Endothelial cell of umbilical vein (primary cell): ENCODE measurements at regions not wholly inside any gene's neighbourhood (a gene's known extent, or its start where the extent isn't known, plus 50 kb on each side); places are given as distances from the start of the nearest gene placed in this dataset.

Experiments used
- CTCF ChIP-seq, 2 donors: IDR thresholded peaks; 1 replicate in 1 of 2; 2 replicates in 1 of 2; pipeline ENCODE4 v1.5.1; 2011; ENCODE audit warnings: low read length in 2 of 2, mild to moderate bottlenecking in 2 of 2, moderate library complexity in 2 of 2, control low read depth in 1 of 2, inconsistent platforms in 1 of 2, low read depth in 1 of 2; ENCODE audit not compliant: insufficient read depth in 1 of 2; ENCODE audit errors: extremely low read depth in 1 of 2
- EZH2 ChIP-seq: IDR thresholded peaks from 2 replicates; pipeline ENCODE4 v1.6.1; 2012; ENCODE audit warnings: borderline replicate concordance, low read depth, mild to moderate bottlenecking, moderate library complexity, low read length, inconsistent platforms; ENCODE audit not compliant: severe bottlenecking
- FOS ChIP-seq: IDR thresholded peaks from 2 replicates; pipeline ENCODE4 v1.6.1; 2011; ENCODE audit warnings: mild to moderate bottlenecking, low read length, moderate library complexity, borderline replicate concordance; ENCODE audit not compliant: insufficient read depth
- GATA2 ChIP-seq: IDR thresholded peaks from 2 replicates; pipeline ENCODE4 v1.7.0; 2011; ENCODE audit warnings: low read depth, mild to moderate bottlenecking, moderate library complexity, mixed read lengths, low read length; ENCODE audit not compliant: insufficient read length, insufficient read depth
- JUN ChIP-seq: IDR thresholded peaks from 2 replicates; pipeline ENCODE4 v1.6.1; 2011; ENCODE audit warnings: borderline replicate concordance, low read depth; ENCODE audit not compliant: insufficient read length, insufficient read depth
- MAX ChIP-seq: IDR thresholded peaks from 2 replicates; pipeline ENCODE4 v1.6.1; 2011; ENCODE audit not compliant: insufficient read depth, insufficient read length
- MYC ChIP-seq: IDR thresholded peaks from one replicate; pipeline ENCODE4 v1.6.1; 2011; ENCODE audit warnings: mild to moderate bottlenecking, low read depth, low read length
- POLR2A ChIP-seq: IDR thresholded peaks from 2 replicates; pipeline ENCODE4 v1.6.1; 2012; ENCODE audit warnings: low read depth, mild to moderate bottlenecking, control low read depth, low read length
- POLR2AphosphoS5 ChIP-seq: IDR thresholded peaks from 2 replicates; pipeline ENCODE4 v1.6.1; 2012; ENCODE audit warnings: low read depth, mild to moderate bottlenecking, control low read depth, low read length, moderate library complexity; ENCODE audit not compliant: insufficient read depth

- no peak for TF ChIP-seq MAX
- no peak for TF ChIP-seq CTCF (IDR thresholded peaks at IDR 0.05; ENCODE audit: extremely low read depth in 1 of 2, insufficient read depth in 1 of 2, low read depth in 1 of 2, low read length in 2 of 2)
- no peak for TF ChIP-seq JUN
- TF ChIP-seq POLR2A, result no peak
- no peak for TF ChIP-seq MYC
- no peak for TF ChIP-seq EZH2
- no peak for TF ChIP-seq POLR2AphosphoS5
- no peak for TF ChIP-seq GATA2
- TF ChIP-seq FOS, result no peak
These were observed 662.0 kb upstream of the GBE1 start for GRCh38 chr3:82423268-82424030.
